GM23338 (cell line): ENCODE measurements at regions not wholly inside any gene's neighbourhood (a gene's known extent, or its start where the extent isn't known, plus 50 kb on each side); places are given as distances from the start of the nearest gene placed in this dataset.

Experiments used
- ATAC-seq: fragments of 200-7000 bp; cut with Tn5 transposase; 3 replicates; pipeline ENCODE4 v1.9.1; 2020
- DNase-seq: peaks from one replicate; pipeline ENCODE4 v3.0.0-alpha.2; 2015; ENCODE audit warnings: low spot score
- H2AFZ ChIP-seq: fragments of 200-600 bp; sonication (generic); 2 replicates; pipeline ENCODE4 v1.8.0; 2016; ENCODE audit warnings: antibody characterized with exemption, mild to moderate bottlenecking, moderate library complexity
- H3F3A ChIP-seq: fragments of 200-600 bp; sonication (generic); replicated peaks from 2 replicates; pipeline ENCODE4 v1.8.0; 2017; ENCODE audit warnings: antibody characterized with exemption, mixed run types, low read depth
- H3K27ac ChIP-seq: fragments of 200-600 bp; sonication (generic); 2 replicates; pipeline ENCODE4 v1.6.1; 2016; ENCODE audit warnings: low read depth
- H3K27me3 ChIP-seq: fragments of 200-600 bp; sonication (generic); 2 replicates; pipeline ENCODE4 v1.8.0; 2016; ENCODE audit warnings: mild to moderate bottlenecking, mixed run types, moderate library complexity; ENCODE audit not compliant: insufficient read depth
- H3K36me3 ChIP-seq: fragments of 200-600 bp; sonication (generic); 2 replicates; pipeline ENCODE4 v1.8.0; 2016; ENCODE audit warnings: mild to moderate bottlenecking; ENCODE audit not compliant: insufficient read depth
- H3K4me1 ChIP-seq: fragments of 200-600 bp; sonication (generic); 2 replicates; pipeline ENCODE4 v1.8.0; 2016; ENCODE audit warnings: mild to moderate bottlenecking, moderate library complexity; ENCODE audit not compliant: insufficient read depth
- H3K4me2 ChIP-seq: fragments of 200-600 bp; sonication (generic); 2 replicates; pipeline ENCODE4 v1.7.1; 2017; ENCODE audit warnings: mixed run types
- H3K4me3 ChIP-seq: fragments of 200-600 bp; sonication (generic); 2 replicates; pipeline ENCODE4 v1.6.1; 2016; ENCODE audit warnings: mixed run types
- H3K79me2 ChIP-seq: fragments of 200-600 bp; sonication (generic); replicated peaks from 2 replicates; pipeline ENCODE4 v1.8.0; 2017; ENCODE audit warnings: mild to moderate bottlenecking; ENCODE audit not compliant: insufficient read depth
- H3K9me2 ChIP-seq: fragments of 200-600 bp; sonication (generic); 2 replicates; pipeline ENCODE4 v1.8.0; 2017; ENCODE audit not compliant: insufficient read depth
- H4K20me1 ChIP-seq: fragments of 200-600 bp; sonication (generic); replicated peaks from 2 replicates; pipeline ENCODE4 v1.8.0; 2017; ENCODE audit warnings: mild to moderate bottlenecking; ENCODE audit not compliant: insufficient read depth
- H3K27ac Mint-ChIP-seq: 2 replicates; pipeline ENCODE4 v1.8.0; 2020; ENCODE audit warnings: inconsistent platforms, mild to moderate bottlenecking, moderate library complexity, mixed read lengths
- H3K27me3 Mint-ChIP-seq: 3 replicates; pipeline ENCODE4 v1.8.0; 2022; ENCODE audit warnings: low read depth, mild to moderate bottlenecking, moderate library complexity, mixed read lengths, inconsistent platforms; ENCODE audit not compliant: insufficient read depth, poor library complexity
- H3K36me3 Mint-ChIP-seq: 3 replicates; pipeline ENCODE4 v1.8.0; 2021; ENCODE audit warnings: low read depth, mild to moderate bottlenecking, inconsistent platforms, moderate library complexity, mixed read lengths
- H3K4me1 Mint-ChIP-seq: 3 replicates; pipeline ENCODE4 v1.8.0; 2020; ENCODE audit warnings: mild to moderate bottlenecking, inconsistent platforms, mixed read lengths
- H3K4me3 Mint-ChIP-seq: 3 replicates; pipeline ENCODE4 v1.8.0; 2021; ENCODE audit warnings: moderate library complexity, mild to moderate bottlenecking, inconsistent platforms, mixed read lengths
- H3K9me3 Mint-ChIP-seq: 3 replicates; pipeline ENCODE4 v1.8.0; 2020; ENCODE audit warnings: moderate library complexity, mild to moderate bottlenecking, inconsistent platforms, mixed read lengths
- CREB1 ChIP-seq: fragments of 250-450 bp; sonication (Bioruptor Pico); IDR thresholded peaks from 2 replicates; pipeline ENCODE4 v1.5.0; 2020; ENCODE audit warnings: low read depth, mild to moderate bottlenecking, moderate library complexity
- EZH2 ChIP-seq: fragments of 200-600 bp; sonication (generic); IDR thresholded peaks from one replicate; pipeline ENCODE4 v1.8.0; 2017; ENCODE audit warnings: antibody characterized with exemption, mild to moderate bottlenecking, low read depth; ENCODE audit not compliant: unreplicated experiment
- EZH2phosphoT487 ChIP-seq: fragments of 200-600 bp; sonication (generic); IDR thresholded peaks from one replicate; pipeline ENCODE4 v1.8.1; 2018; ENCODE audit warnings: antibody characterized with exemption; ENCODE audit not compliant: unreplicated experiment
- JUNB ChIP-seq: IDR thresholded peaks from one replicate; pipeline ENCODE4 v1.6.1; 2016; ENCODE audit warnings: antibody characterized with exemption; ENCODE audit not compliant: unreplicated experiment
- NANOG ChIP-seq: IDR thresholded peaks from 2 replicates; pipeline ENCODE4 v1.6.1; 2016; ENCODE audit warnings: antibody characterized with exemption, borderline replicate concordance
- POLR2AphosphoS5 ChIP-seq: IDR thresholded peaks from 2 replicates; pipeline ENCODE4 v1.6.1; 2016; ENCODE audit warnings: antibody characterized with exemption, low read depth
- STAT1 ChIP-seq: IDR thresholded peaks from one replicate; pipeline ENCODE4 v1.6.1; 2016; ENCODE audit warnings: antibody characterized with exemption; ENCODE audit not compliant: unreplicated experiment
- ZNF114 ChIP-seq: fragments of 250-450 bp; sonication (Bioruptor Pico); IDR thresholded peaks from 2 replicates; pipeline ENCODE4 v1.5.0; 2020; ENCODE audit warnings: mild to moderate bottlenecking, moderate library complexity
- ZNF331 ChIP-seq: fragments of 250-450 bp; sonication (Bioruptor Pico); IDR thresholded peaks from 2 replicates; pipeline ENCODE4 v1.5.0; 2020; ENCODE audit warnings: low read depth, mild to moderate bottlenecking, moderate library complexity
- TF ChIP-seq, protein P1 (sequence below): IDR thresholded peaks from one replicate; pipeline ENCODE4 v1.6.1; 2018; ENCODE audit warnings: antibody characterized with exemption; ENCODE audit not compliant: unreplicated experiment
- TF ChIP-seq, protein P2 (sequence below), 2 experiments: fragments of 200-600 bp in 1 of 2; sonication (generic) in 1 of 2; conservative IDR thresholded peaks; 2 replicates each; pipeline versions ENCODE4 v1.5.1 to v1.6.1; 2016 to 2017; ENCODE audit warnings: antibody characterized with exemption in 2 of 2, low read depth in 2 of 2, mild to moderate bottlenecking in 2 of 2, moderate library complexity in 1 of 2
- TF ChIP-seq, protein P3 (sequence below): IDR thresholded peaks from 2 replicates; pipeline ENCODE4 v1.6.1; 2016; ENCODE audit warnings: antibody characterized with exemption

DNA sequence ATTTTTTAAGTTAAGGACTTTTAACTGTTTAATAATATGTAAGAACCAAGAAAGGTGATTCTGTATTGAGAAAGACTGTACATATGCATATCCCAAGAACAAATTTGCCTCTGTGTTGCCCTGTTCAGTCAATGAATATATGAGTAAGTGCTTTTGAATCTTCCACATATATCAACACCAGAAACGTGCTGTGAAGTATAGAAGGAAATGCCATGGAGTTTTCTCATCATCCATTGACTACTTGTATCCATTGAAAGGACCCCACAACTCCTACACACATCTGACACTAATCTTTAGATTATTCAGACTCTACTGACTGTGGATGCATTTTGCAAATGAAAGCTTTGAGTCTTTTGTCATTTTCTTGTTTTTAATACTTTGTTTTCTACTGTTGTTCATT lies 366.9 kb downstream of the S1PR1 start:
- peaks cover 3% of the 10 kb centered on the region for H3K9me2 ChIP-seq
- Mint-ChIP-seq H3K4me1 (peaks cover 5% of the 10 kb centered on the region; the same call in 2 of the 3 replicates), H3K27me3 (no peaks in the 10 kb centered on the region), H3K27ac (no peak overlapping the region), H3K36me3 (peaks cover under 1% of the 10 kb centered on the region; the same call in 1 of the 3 replicates), H3K4me3 (no peak overlapping the region), H3K9me3 (no peaks in the 10 kb centered on the region)
- no peaks in the 10 kb centered on the region for H3F3A ChIP-seq
- no peak for ATAC-seq
- no peaks in the 10 kb centered on the region for H3K79me2 ChIP-seq
- no peak overlapping the region for H3K4me3 ChIP-seq
- H3K4me1 ChIP-seq, result no peaks in the 10 kb centered on the region
- no peak overlapping the region for H3K27ac ChIP-seq
- H2AFZ ChIP-seq, result no peak overlapping the region
- H4K20me1 ChIP-seq, result no peaks in the 10 kb centered on the region
- no peaks in the 10 kb centered on the region for H3K27me3 ChIP-seq
- TF ChIP-seq, protein P1, sequence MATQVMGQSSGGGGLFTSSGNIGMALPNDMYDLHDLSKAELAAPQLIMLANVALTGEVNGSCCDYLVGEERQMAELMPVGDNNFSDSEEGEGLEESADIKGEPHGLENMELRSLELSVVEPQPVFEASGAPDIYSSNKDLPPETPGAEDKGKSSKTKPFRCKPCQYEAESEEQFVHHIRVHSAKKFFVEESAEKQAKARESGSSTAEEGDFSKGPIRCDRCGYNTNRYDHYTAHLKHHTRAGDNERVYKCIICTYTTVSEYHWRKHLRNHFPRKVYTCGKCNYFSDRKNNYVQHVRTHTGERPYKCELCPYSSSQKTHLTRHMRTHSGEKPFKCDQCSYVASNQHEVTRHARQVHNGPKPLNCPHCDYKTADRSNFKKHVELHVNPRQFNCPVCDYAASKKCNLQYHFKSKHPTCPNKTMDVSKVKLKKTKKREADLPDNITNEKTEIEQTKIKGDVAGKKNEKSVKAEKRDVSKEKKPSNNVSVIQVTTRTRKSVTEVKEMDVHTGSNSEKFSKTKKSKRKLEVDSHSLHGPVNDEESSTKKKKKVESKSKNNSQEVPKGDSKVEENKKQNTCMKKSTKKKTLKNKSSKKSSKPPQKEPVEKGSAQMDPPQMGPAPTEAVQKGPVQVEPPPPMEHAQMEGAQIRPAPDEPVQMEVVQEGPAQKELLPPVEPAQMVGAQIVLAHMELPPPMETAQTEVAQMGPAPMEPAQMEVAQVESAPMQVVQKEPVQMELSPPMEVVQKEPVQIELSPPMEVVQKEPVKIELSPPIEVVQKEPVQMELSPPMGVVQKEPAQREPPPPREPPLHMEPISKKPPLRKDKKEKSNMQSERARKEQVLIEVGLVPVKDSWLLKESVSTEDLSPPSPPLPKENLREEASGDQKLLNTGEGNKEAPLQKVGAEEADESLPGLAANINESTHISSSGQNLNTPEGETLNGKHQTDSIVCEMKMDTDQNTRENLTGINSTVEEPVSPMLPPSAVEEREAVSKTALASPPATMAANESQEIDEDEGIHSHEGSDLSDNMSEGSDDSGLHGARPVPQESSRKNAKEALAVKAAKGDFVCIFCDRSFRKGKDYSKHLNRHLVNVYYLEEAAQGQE, result no peak
- TF ChIP-seq POLR2AphosphoS5 (no peak), EZH2 (no peak), STAT1 (no peak), EZH2phosphoT487 (no peak), ZNF114 (CRISPR knock-in tag) (no peak), JUNB (no peak)
- TF ChIP-seq, protein P2, sequence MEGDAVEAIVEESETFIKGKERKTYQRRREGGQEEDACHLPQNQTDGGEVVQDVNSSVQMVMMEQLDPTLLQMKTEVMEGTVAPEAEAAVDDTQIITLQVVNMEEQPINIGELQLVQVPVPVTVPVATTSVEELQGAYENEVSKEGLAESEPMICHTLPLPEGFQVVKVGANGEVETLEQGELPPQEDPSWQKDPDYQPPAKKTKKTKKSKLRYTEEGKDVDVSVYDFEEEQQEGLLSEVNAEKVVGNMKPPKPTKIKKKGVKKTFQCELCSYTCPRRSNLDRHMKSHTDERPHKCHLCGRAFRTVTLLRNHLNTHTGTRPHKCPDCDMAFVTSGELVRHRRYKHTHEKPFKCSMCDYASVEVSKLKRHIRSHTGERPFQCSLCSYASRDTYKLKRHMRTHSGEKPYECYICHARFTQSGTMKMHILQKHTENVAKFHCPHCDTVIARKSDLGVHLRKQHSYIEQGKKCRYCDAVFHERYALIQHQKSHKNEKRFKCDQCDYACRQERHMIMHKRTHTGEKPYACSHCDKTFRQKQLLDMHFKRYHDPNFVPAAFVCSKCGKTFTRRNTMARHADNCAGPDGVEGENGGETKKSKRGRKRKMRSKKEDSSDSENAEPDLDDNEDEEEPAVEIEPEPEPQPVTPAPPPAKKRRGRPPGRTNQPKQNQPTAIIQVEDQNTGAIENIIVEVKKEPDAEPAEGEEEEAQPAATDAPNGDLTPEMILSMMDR (conservative IDR thresholded peaks at IDR 0.05; ENCODE audit: low read depth in 2 of 2), result no peak
- no peak for DNase-seq
- no peak overlapping the region for H3K4me2 ChIP-seq
- H3K36me3 ChIP-seq, result no peaks in the 10 kb centered on the region

DNA sequence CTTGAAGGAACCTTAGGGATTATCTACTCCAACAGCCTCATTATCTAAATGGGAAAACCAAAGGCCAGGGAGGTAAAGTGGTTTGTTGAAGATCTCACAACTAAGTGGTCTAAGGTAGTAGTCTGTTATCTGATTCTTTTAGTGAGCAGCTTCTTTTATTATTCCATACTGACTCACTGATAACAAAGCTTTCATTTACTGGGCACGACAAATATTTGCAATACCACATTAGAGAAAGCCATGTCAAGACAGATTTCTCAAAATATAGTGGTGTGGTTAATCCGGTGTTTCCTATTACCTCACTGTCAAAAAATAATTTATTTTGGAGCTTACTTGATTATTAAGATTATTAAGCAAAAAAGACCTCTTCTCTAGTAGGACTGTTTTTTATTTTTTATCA lies 369.1 kb downstream of the S1PR1 start:
- Mint-ChIP-seq H3K9me3 (peaks cover 16% of the 10 kb centered on the region; the same call in 2 of the 3 replicates), H3K27ac (no peak overlapping the region), H3K4me3 (no peak overlapping the region), H3K27me3 (no peaks in the 10 kb centered on the region), H3K36me3 (peaks cover 6% of the 10 kb centered on the region; the same call in 1 of the 3 replicates), H3K4me1 (peaks cover 5% of the 10 kb centered on the region; the same call in 2 of the 3 replicates)
- Histone ChIP-seq H3K4me3 (no peak overlapping the region), H3K4me1 (no peaks in the 10 kb centered on the region), H3K9me2 (peaks cover 3% of the 10 kb centered on the region; the same call in 1 of the 2 replicates), H3K27me3 (no peaks in the 10 kb centered on the region), H3K36me3 (peaks cover 5% of the 10 kb centered on the region; the same call in 1 of the 2 replicates), H3F3A (no peaks in the 10 kb centered on the region), H2AFZ (0 out of 2 replicates have a peak overlapping the region, but pooled peaks have one; percentile 25), H3K79me2 (no peaks in the 10 kb centered on the region), H4K20me1 (no peaks in the 10 kb centered on the region), H3K4me2 (no peak overlapping the region), H3K27ac (no peak overlapping the region)
- no peak for ATAC-seq
- no peak for DNase-seq
- TF ChIP-seq JUNB (no peak), EZH2phosphoT487 (no peak), EZH2 (no peak), POLR2AphosphoS5 (no peak), ZNF331 (CRISPR knock-in tag) (no peak), NANOG (no peak), CREB1 (CRISPR knock-in tag) (no peak)
- TF ChIP-seq, protein P1, result no peak
- TF ChIP-seq, protein P3, sequence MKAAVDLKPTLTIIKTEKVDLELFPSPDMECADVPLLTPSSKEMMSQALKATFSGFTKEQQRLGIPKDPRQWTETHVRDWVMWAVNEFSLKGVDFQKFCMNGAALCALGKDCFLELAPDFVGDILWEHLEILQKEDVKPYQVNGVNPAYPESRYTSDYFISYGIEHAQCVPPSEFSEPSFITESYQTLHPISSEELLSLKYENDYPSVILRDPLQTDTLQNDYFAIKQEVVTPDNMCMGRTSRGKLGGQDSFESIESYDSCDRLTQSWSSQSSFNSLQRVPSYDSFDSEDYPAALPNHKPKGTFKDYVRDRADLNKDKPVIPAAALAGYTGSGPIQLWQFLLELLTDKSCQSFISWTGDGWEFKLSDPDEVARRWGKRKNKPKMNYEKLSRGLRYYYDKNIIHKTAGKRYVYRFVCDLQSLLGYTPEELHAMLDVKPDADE, result no peak
